Thoracic aorta (tissue), 2 donors: ENCODE measurements at regions not wholly inside any gene's neighbourhood (a gene's known extent, or its start where the extent isn't known, plus 50 kb on each side); places are given as distances from the start of the nearest gene placed in this dataset.

Experiments
- ATAC-seq: fragments of 150-250 bp; one replicate; pipeline ENCODE4 v1.8.0; 2017; ENCODE audit warnings: low read depth; ENCODE audit not compliant: insufficient number of reproducible peaks, low FRiP score
- DNase-seq: peaks from one replicate; pipeline ENCODE4 v3.0.0-alpha.2; 2020; ENCODE audit warnings: low spot score
- H3K27ac ChIP-seq, 2 donors: fragments of 200-600 bp; sonication (generic); 1 replicate in 1 of 2; 2 replicates in 1 of 2; pipeline ENCODE4 v1.5.1; 2016; ENCODE audit warnings: mild to moderate bottlenecking in 2 of 2, moderate library complexity in 2 of 2
- H3K27me3 ChIP-seq: fragments of 200-600 bp; sonication (generic); replicated peaks from 2 replicates; pipeline ENCODE4 v1.6.0; 2016; ENCODE audit warnings: mild to moderate bottlenecking; ENCODE audit not compliant: insufficient read depth
- H3K36me3 ChIP-seq: fragments of 200-600 bp; sonication (generic); one replicate; pipeline ENCODE4 v1.5.1; 2016
- H3K4me1 ChIP-seq, 2 donors: fragments of 200-600 bp; sonication (generic); 1 replicate in 1 of 2; 2 replicates in 1 of 2; pipeline versions ENCODE4 v1.5.1 to v1.6.0; 2016; ENCODE audit warnings: low read depth in 2 of 2, mild to moderate bottlenecking in 1 of 2; ENCODE audit not compliant: control insufficient read depth in 1 of 2
- H3K4me3 ChIP-seq: fragments of 200-600 bp; sonication (generic); 2 replicates; pipeline ENCODE4 v1.5.1; 2016; ENCODE audit warnings: mild to moderate bottlenecking
- H3K9me3 ChIP-seq: fragments of 200-600 bp; sonication (generic); 2 replicates; pipeline ENCODE4 v1.5.1; 2016
- TF ChIP-seq, protein P1 (sequence below): fragments of 200-600 bp; sonication (generic); IDR thresholded peaks from one replicate; pipeline ENCODE4 v1.5.1; 2019; ENCODE audit warnings: antibody characterized with exemption

DNA sequence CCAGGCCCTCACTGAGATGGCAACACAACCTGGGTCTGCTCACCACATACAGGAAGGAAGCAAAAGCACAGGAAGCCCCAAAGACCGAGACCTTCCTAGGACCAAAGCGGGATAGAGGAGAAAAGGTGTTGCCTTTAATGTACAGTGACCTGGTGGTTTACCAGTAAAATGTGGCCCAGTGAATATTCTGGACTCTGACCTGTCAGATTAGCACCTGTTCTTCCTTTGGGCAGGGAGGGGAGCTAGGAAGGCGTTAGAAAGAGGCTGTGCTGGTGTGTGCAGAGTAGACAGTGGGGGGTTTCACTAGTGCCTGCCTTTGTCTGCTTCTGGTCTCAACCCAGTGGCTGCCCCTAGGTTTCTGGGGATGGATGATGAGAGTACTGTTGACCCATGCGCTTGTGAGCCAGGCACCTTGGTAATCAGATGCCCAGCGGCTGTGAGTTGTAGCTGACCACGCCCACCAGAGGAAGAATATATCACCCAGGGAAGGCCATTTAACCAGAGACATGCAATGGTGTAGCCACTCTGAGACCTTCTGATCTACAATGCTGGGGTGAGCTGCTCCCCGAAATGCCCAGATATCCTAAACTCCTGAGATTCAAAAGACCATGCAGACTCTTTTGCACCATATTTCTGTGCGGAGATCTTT, 90.1 kb upstream of the NEO1 start:
- Histone ChIP-seq H3K4me3 (no peak overlapping the region), H3K36me3 (no peaks in the 10 kb centered on the region), H3K4me1 (no peaks in the 10 kb centered on the region), H3K27ac (no peak overlapping the region), H3K9me3 (no peaks in the 10 kb centered on the region), H3K27me3 (no peaks in the 10 kb centered on the region)
- TF ChIP-seq, protein P1, sequence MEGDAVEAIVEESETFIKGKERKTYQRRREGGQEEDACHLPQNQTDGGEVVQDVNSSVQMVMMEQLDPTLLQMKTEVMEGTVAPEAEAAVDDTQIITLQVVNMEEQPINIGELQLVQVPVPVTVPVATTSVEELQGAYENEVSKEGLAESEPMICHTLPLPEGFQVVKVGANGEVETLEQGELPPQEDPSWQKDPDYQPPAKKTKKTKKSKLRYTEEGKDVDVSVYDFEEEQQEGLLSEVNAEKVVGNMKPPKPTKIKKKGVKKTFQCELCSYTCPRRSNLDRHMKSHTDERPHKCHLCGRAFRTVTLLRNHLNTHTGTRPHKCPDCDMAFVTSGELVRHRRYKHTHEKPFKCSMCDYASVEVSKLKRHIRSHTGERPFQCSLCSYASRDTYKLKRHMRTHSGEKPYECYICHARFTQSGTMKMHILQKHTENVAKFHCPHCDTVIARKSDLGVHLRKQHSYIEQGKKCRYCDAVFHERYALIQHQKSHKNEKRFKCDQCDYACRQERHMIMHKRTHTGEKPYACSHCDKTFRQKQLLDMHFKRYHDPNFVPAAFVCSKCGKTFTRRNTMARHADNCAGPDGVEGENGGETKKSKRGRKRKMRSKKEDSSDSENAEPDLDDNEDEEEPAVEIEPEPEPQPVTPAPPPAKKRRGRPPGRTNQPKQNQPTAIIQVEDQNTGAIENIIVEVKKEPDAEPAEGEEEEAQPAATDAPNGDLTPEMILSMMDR, result no peak
- DNase-seq (no peak), ATAC-seq (no peak)

DNA sequence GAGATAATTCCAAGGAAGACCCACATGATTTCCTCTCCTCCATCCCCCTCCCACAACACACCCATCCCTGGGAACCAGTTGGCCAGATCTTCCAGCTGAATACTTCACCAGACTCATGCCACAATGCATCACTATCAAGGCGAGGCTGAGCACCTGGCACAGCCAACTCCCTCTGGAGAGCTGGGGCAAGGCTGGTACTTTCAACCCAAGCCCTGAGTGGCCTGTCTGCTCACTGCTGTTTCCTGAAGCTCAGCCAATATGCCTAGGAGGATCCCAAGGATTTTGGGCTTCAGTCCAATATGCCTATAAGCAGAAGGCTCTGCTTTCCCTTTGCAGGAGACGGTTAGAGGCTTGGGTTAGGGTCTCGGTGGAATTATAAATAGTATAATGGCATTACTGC, 90.9 kb upstream of the NEO1 start:
- H3K4me3 ChIP-seq, result no peak overlapping the region
- TF ChIP-seq, protein P1, result no peak
- no peak overlapping the region for H3K27ac ChIP-seq
- H3K36me3 ChIP-seq, result no peaks in the 10 kb centered on the region
- ATAC-seq (no peak), DNase-seq (no peak)
- H3K27me3 ChIP-seq, result no peaks in the 10 kb centered on the region
- H3K4me1 ChIP-seq, result no peaks in the 10 kb centered on the region
- no peaks in the 10 kb centered on the region for H3K9me3 ChIP-seq

DNA sequence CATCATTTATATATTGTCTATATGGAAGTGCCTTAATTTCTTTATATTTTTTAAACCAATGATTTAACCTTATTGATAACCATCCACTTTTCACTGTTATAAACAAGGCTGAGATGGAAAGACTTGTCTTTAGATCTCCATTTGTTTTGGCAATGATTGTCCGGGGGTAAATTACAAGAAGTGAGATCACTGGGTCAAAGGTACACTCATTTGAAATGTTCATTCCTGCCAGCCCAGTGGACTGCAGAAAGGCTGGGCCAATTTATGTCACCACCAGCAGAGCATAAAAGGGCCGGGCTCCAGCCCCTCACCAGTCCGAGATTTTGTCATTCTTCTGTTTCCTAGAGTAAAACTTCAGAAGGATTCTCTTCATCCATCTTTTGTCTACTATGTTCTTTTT, 93.6 kb upstream of the NEO1 start:
- TF ChIP-seq, protein P1, result no peak
- H3K27ac ChIP-seq, result no peak overlapping the region
- H3K36me3 ChIP-seq, result no peaks in the 10 kb centered on the region
- H3K9me3 ChIP-seq, result no peaks in the 10 kb centered on the region
- no peaks in the 10 kb centered on the region for H3K4me1 ChIP-seq
- DNase-seq (no peak), ATAC-seq (no peak)
- H3K4me3 ChIP-seq, result no peak overlapping the region
- H3K27me3 ChIP-seq, result no peaks in the 10 kb centered on the region

DNA sequence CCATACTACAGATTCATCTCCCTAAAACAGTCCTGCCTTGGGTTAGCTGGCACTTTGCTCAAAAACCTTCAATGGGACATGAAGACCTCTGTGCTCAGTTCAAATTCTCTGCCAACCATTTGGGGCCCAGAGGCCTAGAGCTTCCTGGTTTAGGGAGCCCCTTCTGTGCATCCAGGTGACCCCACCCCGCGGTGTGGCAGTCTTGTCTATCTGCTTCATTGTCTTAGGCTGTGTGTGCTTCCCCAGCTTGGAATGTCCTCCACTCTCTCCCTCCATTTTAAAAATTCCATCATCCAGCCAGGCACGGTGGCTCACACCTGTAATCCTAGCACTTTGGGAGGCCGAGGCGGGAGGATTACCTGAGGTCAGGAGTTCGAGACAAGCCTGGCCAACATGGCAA, 99.0 kb upstream of the NEO1 start:
- H3K4me3 ChIP-seq, result no peak overlapping the region
- TF ChIP-seq, protein P1, result no peak
- DNase-seq, result no peak
- peaks cover 0 to 8% of the 10 kb centered on the region in 2 donors for H3K4me1 ChIP-seq
- no peak for ATAC-seq
- no peak overlapping the region for H3K27ac ChIP-seq
- H3K9me3 ChIP-seq, result no peaks in the 10 kb centered on the region
- no peaks in the 10 kb centered on the region for H3K36me3 ChIP-seq
- no peaks in the 10 kb centered on the region for H3K27me3 ChIP-seq

DNA sequence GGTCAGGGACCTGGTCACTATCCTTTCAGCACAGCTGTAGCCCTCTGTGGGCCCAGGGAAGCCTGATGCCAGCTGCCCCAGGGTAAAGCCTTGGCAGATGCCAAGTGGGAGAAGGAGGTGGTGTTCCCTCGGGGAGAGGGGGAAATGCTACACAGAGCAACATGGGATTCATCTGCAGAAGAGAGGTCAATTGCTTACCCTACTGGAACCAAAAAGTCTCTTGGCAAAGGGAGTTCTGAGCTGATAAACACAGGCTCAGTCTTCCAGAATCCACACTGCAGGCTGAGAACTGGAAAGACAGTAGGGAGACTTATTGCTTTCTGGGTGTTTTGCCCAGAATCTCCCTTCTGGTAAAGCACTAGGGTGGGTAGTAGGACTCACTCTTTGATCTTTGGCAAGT, 100.1 kb upstream of the NEO1 start:
- peaks cover 0 to 8% of the 10 kb centered on the region in 2 donors for H3K4me1 ChIP-seq
- H3K4me3 ChIP-seq, result no peak overlapping the region
- H3K9me3 ChIP-seq, result peaks cover 4% of the 10 kb centered on the region
- ATAC-seq (no peak), DNase-seq (no peak)
- H3K36me3 ChIP-seq, result no peaks in the 10 kb centered on the region
- no peaks in the 10 kb centered on the region for H3K27me3 ChIP-seq
- no peak overlapping the region for H3K27ac ChIP-seq
- TF ChIP-seq, protein P1, result no peak
